Gastroesophageal sphincter (tissue), 4 donors: ENCODE measurements at regions not wholly inside any gene's neighbourhood (a gene's known extent, or its start where the extent isn't known, plus 50 kb on each side); places are given as distances from the start of the nearest gene placed in this dataset.

ENCODE experiments used
- ATAC-seq: fragments of 150-250 bp; one replicate; pipeline ENCODE4 v1.9.1; 2016; ENCODE audit warnings: mild to moderate bottlenecking, moderate library complexity
- H3K27ac ChIP-seq, 4 donors: fragments of 200-600 bp; sonication (generic) in 3 of 4; 1 replicate in 3 of 4; 2 replicates in 1 of 4; pipeline ENCODE4 v1.5.1; 2016 to 2019
- H3K27me3 ChIP-seq: fragments of 200-600 bp; sonication (generic); one replicate; pipeline ENCODE4 v1.5.1; 2019
- H3K36me3 ChIP-seq, 2 donors: fragments of 200-600 bp; sonication (generic); one replicate each; pipeline ENCODE4 v1.5.1; 2019; ENCODE audit warnings: control low read depth in 1 of 2
- H3K4me1 ChIP-seq, 3 donors: fragments of 200-600 bp; sonication (generic); 1 replicate in 2 of 3; 2 replicates in 1 of 3; pipeline ENCODE4 v1.5.1; 2016 to 2019; ENCODE audit warnings: control low read depth in 2 of 3
- H3K4me3 ChIP-seq, 2 donors: fragments of 200-600 bp; sonication (generic); one replicate each; pipeline ENCODE4 v1.5.1; 2019; ENCODE audit warnings: mild to moderate bottlenecking in 1 of 2, moderate library complexity in 1 of 2
- H3K9me3 ChIP-seq, 3 donors: fragments of 200-600 bp; sonication (generic); one replicate each; pipeline ENCODE4 v1.5.1; 2017 to 2019; ENCODE audit warnings: control low read depth in 2 of 3
- EP300 ChIP-seq: sonication (generic); formaldehyde crosslinking; IDR thresholded peaks from one replicate; pipeline ENCODE4 v1.6.1; 2017; ENCODE audit warnings: antibody characterized with exemption, mild to moderate bottlenecking
- POLR2A ChIP-seq, 2 donors: fragments of 450-650 bp; IDR thresholded peaks; one replicate each; pipeline ENCODE4 v1.6.1; 2017; ENCODE audit warnings: antibody characterized with exemption in 2 of 2, mild to moderate bottlenecking in 2 of 2, moderate library complexity in 1 of 2
- POLR2AphosphoS5 ChIP-seq: sonication (generic); formaldehyde crosslinking; IDR thresholded peaks from one replicate; pipeline ENCODE4 v1.6.1; 2017; ENCODE audit warnings: antibody characterized with exemption
- WGBS, 2 donors: methylation state at CpG; one replicate each; pipeline ENCODE4 v1.1.5; 2018; ENCODE audit warnings: low coverage in 1 of 2; 5-methylcytosine and 5-hydroxymethylcytosine counted together
- TF ChIP-seq, protein P1 (sequence below), 4 experiments: fragments of 200-600 bp in 2 of 4; fragments of 450-650 bp in 2 of 4; sonication (generic) in 1 of 4; IDR thresholded peaks; one replicate each; pipeline ENCODE4 v1.5.1; 2017 to 2019; ENCODE audit warnings: antibody characterized with exemption in 4 of 4, mild to moderate bottlenecking in 2 of 4, moderate library complexity in 2 of 4

GRCh38 chr3:43214616-43215015 is 71.7 kb upstream of the SNRK start:
- TF ChIP-seq POLR2A (IDR thresholded peaks at IDR 0.05) (no peak), EP300 (no peak), POLR2AphosphoS5 (no peak)
- TF ChIP-seq, protein P1, sequence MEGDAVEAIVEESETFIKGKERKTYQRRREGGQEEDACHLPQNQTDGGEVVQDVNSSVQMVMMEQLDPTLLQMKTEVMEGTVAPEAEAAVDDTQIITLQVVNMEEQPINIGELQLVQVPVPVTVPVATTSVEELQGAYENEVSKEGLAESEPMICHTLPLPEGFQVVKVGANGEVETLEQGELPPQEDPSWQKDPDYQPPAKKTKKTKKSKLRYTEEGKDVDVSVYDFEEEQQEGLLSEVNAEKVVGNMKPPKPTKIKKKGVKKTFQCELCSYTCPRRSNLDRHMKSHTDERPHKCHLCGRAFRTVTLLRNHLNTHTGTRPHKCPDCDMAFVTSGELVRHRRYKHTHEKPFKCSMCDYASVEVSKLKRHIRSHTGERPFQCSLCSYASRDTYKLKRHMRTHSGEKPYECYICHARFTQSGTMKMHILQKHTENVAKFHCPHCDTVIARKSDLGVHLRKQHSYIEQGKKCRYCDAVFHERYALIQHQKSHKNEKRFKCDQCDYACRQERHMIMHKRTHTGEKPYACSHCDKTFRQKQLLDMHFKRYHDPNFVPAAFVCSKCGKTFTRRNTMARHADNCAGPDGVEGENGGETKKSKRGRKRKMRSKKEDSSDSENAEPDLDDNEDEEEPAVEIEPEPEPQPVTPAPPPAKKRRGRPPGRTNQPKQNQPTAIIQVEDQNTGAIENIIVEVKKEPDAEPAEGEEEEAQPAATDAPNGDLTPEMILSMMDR (IDR thresholded peaks at IDR 0.05), result no peak
- Histone ChIP-seq H3K9me3 (no peaks in the 10 kb centered on the region), H3K27ac (no peak overlapping the region), H3K27me3 (no peaks in the 10 kb centered on the region), H3K4me1 (peaks cover 0 to 4% (median 0%) of the 10 kb centered on the region in 3 donors), H3K36me3 (no peaks in the 10 kb centered on the region), H3K4me3 (no peak overlapping the region)
- WGBS, 2 donors, result 83 to 93% methylated on average over 2 to 4 of the region's 4 CpGs
- ATAC-seq, result no peak

GRCh38 chr3:43213631-43214030 is 72.7 kb upstream of the SNRK start:
- Histone ChIP-seq H3K4me1 (peaks cover 0 to 4% (median 0%) of the 10 kb centered on the region in 3 donors), H3K27ac (no peak overlapping the region), H3K4me3 (no peak overlapping the region), H3K27me3 (no peaks in the 10 kb centered on the region), H3K9me3 (no peaks in the 10 kb centered on the region), H3K36me3 (no peaks in the 10 kb centered on the region)
- WGBS, 2 donors, result 94% methylated on average over 1 of the region's 1 CpG; no CpG with 5 or more reads in 1 of the 2 donors
- no peak for ATAC-seq
- TF ChIP-seq POLR2AphosphoS5 (no peak), POLR2A (IDR thresholded peaks at IDR 0.05) (no peak), EP300 (no peak)
- TF ChIP-seq, protein P1 (IDR thresholded peaks at IDR 0.05), result no peak

DNA sequence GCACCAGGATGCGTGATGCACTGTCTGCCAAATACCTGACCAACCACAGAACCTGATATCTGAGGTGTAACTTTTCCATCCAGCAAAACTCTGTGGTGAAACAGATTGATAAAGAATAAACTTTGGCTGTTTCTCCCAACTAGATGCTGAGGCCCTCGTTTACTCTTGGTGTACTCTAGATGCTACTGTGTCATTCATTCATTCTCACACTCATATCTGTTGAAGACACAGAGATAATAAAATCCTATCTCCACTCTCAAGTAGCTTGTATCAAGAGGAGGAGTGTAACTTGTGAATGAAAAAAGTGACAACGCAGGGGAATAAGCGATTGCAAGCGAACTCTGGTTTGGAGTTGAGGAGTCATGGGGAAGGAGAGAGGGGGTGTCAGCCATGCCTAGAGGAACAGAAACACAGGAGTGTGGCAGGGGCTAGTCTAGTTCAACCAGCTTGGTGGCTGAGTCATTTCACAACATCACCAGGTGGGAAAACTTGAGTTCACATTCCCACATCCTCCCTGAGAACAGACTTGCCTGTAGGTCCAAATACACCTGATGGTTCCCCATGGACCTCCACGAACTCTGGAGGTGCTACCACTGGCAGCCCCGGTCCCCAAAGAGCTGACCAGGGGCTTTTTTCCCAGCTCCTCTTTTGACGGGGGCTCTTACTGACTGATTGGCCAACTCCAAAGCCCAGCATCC is 73.3 kb upstream of the SNRK start:
- no peak for TF ChIP-seq POLR2AphosphoS5
- TF ChIP-seq, protein P1 (IDR thresholded peaks at IDR 0.05), result no peak
- TF ChIP-seq EP300, result no peak
- TF ChIP-seq POLR2A (IDR thresholded peaks at IDR 0.05), result no peak
- H3K27me3 ChIP-seq, result no peaks in the 10 kb centered on the region
- H3K27ac ChIP-seq, result no peak overlapping the region
- 85 to 86% methylated on average over 6 to 7 of the region's 8 CpGs for WGBS, 2 donors
- no peaks in the 10 kb centered on the region for H3K9me3 ChIP-seq
- ATAC-seq, result no peak
- H3K36me3 ChIP-seq, result no peaks in the 10 kb centered on the region
- peaks cover 0 to 4% (median 0%) of the 10 kb centered on the region in 3 donors for H3K4me1 ChIP-seq
- no peak overlapping the region for H3K4me3 ChIP-seq

DNA sequence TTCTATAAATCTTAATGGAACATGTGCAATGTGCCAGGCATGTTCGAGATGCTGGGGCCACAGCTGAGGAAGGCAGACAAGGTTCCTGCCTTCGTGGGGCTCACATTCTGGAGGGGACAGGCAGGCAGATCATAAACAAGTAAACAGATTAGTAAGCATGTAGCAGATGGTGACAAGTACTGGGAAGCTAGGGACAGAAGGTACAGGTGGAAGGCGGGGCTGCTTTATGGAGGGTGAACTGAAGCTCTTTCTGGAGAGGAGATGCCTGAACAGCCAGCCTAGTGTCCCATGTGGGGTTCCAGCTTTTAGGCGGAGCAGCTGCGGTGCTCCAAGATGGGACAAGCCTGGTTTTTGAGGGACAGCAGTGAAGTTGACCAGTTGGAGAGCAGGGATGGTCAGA is 74.7 kb upstream of the SNRK start:
- H3K9me3 ChIP-seq, result no peaks in the 10 kb centered on the region
- no peak overlapping the region for H3K4me3 ChIP-seq
- 100% methylated on average over 2 to 4 of the region's 5 CpGs for WGBS, 2 donors
- no peaks in the 10 kb centered on the region for H3K36me3 ChIP-seq
- H3K4me1 ChIP-seq, result peaks cover 0 to 4% (median 0%) of the 10 kb centered on the region in 3 donors
- no peak overlapping the region for H3K27ac ChIP-seq
- ATAC-seq, result no peak
- TF ChIP-seq, protein P1 (IDR thresholded peaks at IDR 0.05), result no peak
- no peak for TF ChIP-seq POLR2A (IDR thresholded peaks at IDR 0.05)
- H3K27me3 ChIP-seq, result no peaks in the 10 kb centered on the region
